Lower lobe of right lung (tissue), 2 donors: ENCODE measurements at regions not wholly inside any gene's neighbourhood (a gene's known extent, or its start where the extent isn't known, plus 50 kb on each side); places are given as distances from the start of the nearest gene placed in this dataset.

ENCODE experiments used
- ATAC-seq, 2 donors: fragments of 200-7000 bp; cut with Tn5 transposase; one replicate each; pipeline ENCODE4 v1.9.1; 2020 to 2022; ENCODE audit warnings: mild to moderate bottlenecking in 2 of 2, moderate library complexity in 2 of 2
- DNase-seq: peaks from one replicate; pipeline ENCODE4 v3.0.0-alpha.2; 2020
- H3K27ac ChIP-seq: fragments of 200-600 bp; one replicate; pipeline ENCODE4 v1.8.0; 2022
- H3K27me3 ChIP-seq: fragments of 200-600 bp; one replicate; pipeline ENCODE4 v1.8.0; 2022; ENCODE audit warnings: low read depth
- H3K36me3 ChIP-seq: fragments of 200-600 bp; one replicate; pipeline ENCODE4 v1.8.0; 2022; ENCODE audit warnings: mild to moderate bottlenecking
- H3K4me1 ChIP-seq: fragments of 200-600 bp; one replicate; pipeline ENCODE4 v1.8.0; 2022
- H3K4me3 ChIP-seq: fragments of 200-600 bp; one replicate; pipeline ENCODE4 v1.8.0; 2022; ENCODE audit warnings: mild to moderate bottlenecking
- H3K9me3 ChIP-seq: fragments of 200-600 bp; one replicate; pipeline ENCODE4 v1.8.0; 2022
- intact Hi-C: fragments of 100-400 bp; cut with DNase I; formaldehyde crosslinking; loops from one replicate; pipeline ENCODE4 v1.11.0; 2022
- TF ChIP-seq, protein P1 (sequence below): fragments of 200-600 bp; IDR thresholded peaks from one replicate; pipeline ENCODE4 v1.8.0; 2022; ENCODE audit warnings: antibody characterized with exemption, mild to moderate bottlenecking
- donor health status: DM: no; HTN: yes; CAD: no; lungs with severe emphysema.

DNA sequence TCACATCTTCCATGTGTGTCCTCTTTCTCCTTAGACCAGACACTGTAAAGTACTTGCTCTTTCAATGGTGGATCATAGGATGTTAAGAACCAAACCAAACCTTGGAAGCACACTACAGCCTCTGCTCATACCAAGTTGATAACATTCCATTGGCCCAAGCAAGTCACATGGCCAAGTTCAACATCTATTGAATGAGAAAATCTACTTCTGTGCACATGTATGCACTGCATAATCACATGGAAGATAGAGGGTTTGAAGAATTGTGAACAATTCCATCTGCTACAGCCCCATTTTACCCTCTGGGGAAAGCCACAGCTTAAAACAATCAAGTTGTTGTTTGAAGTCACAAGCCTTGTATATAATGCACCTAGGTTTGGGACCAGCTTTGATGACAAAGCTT lies 68.2 kb downstream of the MFAP3 start:
- TF ChIP-seq, protein P1, sequence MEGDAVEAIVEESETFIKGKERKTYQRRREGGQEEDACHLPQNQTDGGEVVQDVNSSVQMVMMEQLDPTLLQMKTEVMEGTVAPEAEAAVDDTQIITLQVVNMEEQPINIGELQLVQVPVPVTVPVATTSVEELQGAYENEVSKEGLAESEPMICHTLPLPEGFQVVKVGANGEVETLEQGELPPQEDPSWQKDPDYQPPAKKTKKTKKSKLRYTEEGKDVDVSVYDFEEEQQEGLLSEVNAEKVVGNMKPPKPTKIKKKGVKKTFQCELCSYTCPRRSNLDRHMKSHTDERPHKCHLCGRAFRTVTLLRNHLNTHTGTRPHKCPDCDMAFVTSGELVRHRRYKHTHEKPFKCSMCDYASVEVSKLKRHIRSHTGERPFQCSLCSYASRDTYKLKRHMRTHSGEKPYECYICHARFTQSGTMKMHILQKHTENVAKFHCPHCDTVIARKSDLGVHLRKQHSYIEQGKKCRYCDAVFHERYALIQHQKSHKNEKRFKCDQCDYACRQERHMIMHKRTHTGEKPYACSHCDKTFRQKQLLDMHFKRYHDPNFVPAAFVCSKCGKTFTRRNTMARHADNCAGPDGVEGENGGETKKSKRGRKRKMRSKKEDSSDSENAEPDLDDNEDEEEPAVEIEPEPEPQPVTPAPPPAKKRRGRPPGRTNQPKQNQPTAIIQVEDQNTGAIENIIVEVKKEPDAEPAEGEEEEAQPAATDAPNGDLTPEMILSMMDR = no peak
- H3K36me3 ChIP-seq = no peaks in the 10 kb centered on the region
- no peaks in the 10 kb centered on the region for H3K4me1 ChIP-seq
- no peak for ATAC-seq
- H3K27ac ChIP-seq = no peak overlapping the region
- intact Hi-C loops = no loop called here
- H3K27me3 ChIP-seq = no peaks in the 10 kb centered on the region
- no peaks in the 10 kb centered on the region for H3K9me3 ChIP-seq
- H3K4me3 ChIP-seq = no peak overlapping the region
- DNase-seq = no peak

DNA sequence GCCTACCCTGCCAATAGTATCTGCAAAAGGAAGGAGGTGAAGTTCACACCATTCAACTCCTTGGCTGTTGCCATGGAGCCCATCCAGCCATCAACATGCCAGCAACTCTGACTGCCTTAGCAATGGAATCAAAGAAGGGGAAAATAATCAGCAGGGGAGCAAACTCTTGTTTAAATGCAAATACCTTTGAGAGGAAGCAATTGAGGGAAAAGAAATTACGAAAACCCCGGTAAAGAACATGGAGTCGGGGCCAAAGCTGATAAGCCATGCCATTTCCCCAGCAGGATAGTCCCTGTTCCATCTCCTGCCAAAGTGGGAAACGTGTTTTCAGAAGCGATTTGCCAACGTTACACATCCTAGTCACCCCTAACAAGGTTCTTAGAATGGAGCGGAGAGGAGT lies 69.0 kb downstream of the MFAP3 start:
- H3K36me3 ChIP-seq = no peaks in the 10 kb centered on the region
- ATAC-seq (no peak), DNase-seq (no peak)
- H3K9me3 ChIP-seq = no peaks in the 10 kb centered on the region
- no peaks in the 10 kb centered on the region for H3K27me3 ChIP-seq
- TF ChIP-seq, protein P1 = no peak
- H3K27ac ChIP-seq = no peak overlapping the region
- H3K4me3 ChIP-seq = no peak overlapping the region
- intact Hi-C loops = no loop called here
- no peaks in the 10 kb centered on the region for H3K4me1 ChIP-seq

DNA sequence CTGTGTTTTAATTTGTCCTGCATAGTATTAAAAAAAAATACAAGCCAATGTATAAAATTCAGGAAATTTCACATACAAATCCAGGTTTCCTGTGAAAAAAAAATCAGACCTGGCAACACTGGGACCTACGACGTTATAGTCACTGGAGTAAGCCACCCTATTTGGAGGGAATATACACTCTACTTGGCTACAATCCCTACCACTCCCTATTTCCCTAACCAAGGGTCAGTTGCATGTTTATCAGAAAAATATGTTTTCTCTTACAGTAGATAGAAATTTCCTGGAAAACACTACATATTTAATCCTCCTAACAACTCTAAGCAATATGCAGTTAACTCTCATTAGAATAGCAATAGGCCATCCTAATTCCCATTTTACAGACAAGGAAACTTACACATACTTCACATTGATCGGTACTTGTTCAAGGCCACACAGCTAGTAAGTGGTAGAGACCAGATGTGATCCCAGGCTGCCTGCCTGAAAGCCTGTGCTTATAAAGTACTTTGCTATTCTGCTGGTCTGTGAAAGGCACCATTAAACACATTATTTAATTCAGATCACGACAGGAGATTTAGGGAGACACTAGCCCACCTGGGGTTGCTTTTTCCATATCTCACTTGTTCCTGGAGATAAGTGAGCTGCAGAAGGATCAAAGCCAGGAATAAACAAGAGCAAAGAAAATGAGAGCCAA lies 70.8 kb downstream of the MFAP3 start:
- no peaks in the 10 kb centered on the region for H3K36me3 ChIP-seq
- intact Hi-C loops = no loop called here
- H3K4me3 ChIP-seq = no peak overlapping the region
- no peaks in the 10 kb centered on the region for H3K27me3 ChIP-seq
- TF ChIP-seq, protein P1 = no peak
- H3K4me1 ChIP-seq = no peaks in the 10 kb centered on the region
- DNase-seq = no peak
- no peak overlapping the region for H3K27ac ChIP-seq
- no peaks in the 10 kb centered on the region for H3K9me3 ChIP-seq
- ATAC-seq = no peak

DNA sequence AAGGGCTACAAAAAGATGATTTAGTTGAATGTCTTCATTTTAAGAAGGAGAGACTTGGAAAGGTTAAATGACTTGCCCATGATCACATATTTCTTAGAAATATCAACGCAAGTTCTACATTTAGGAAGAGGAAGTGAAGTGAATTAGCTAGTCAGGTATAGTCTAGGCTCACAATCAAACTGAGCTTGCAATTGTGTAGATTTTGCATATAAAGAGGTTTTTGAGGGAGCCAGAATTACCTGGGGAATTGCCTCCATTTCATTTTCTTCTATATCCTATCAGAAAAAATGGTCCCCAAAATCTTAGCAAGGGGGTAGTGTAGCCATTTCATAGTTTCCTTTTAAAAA lies 71.3 kb downstream of the MFAP3 start:
- TF ChIP-seq, protein P1 = no peak
- ATAC-seq = no peak
- no peak for DNase-seq
- Histone ChIP-seq H3K4me3 (no peak overlapping the region), H3K36me3 (no peaks in the 10 kb centered on the region), H3K4me1 (no peaks in the 10 kb centered on the region), H3K27me3 (no peaks in the 10 kb centered on the region), H3K27ac (no peak overlapping the region), H3K9me3 (no peaks in the 10 kb centered on the region)
- intact Hi-C loops = no loop called here

DNA sequence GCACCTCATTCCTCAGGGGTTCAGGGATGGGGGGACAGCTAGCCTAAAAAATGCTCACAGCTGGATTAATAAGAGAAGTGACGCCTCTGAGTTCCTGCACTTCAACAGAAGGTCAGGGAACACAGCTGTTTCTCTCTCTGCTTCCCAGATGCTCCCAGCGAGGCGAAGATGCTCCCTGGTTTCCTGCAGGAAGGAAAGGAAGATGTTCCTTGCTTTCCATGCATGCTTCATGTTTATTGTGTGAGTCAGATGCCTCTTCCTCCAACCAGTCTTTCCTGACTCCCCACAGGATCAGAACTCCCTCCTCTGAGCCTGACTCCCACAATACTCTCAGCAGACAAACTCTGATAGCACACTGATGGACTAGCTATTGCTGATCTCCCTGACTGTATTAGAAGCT lies 71.9 kb downstream of the MFAP3 start:
- no peak for DNase-seq
- Histone ChIP-seq H3K36me3 (no peaks in the 10 kb centered on the region), H3K27me3 (no peaks in the 10 kb centered on the region), H3K4me3 (no peak overlapping the region), H3K27ac (no peak overlapping the region), H3K9me3 (no peaks in the 10 kb centered on the region), H3K4me1 (no peaks in the 10 kb centered on the region)
- intact Hi-C loops = no loop called here
- TF ChIP-seq, protein P1 = no peak
- ATAC-seq = no peak
